Right cardiac atrium (tissue), 5 donors: ENCODE measurements at regions not wholly inside any gene's neighbourhood (a gene's known extent, or its start where the extent isn't known, plus 50 kb on each side); places are given as distances from the start of the nearest gene placed in this dataset.

Experiments
- ATAC-seq, 2 donors: fragments of 200-7000 bp; cut with Tn5 transposase; one replicate each; pipeline versions ENCODE4 v1.8.0 to v1.9.1; 2020; ENCODE audit warnings: moderate library complexity in 2 of 2, mild to moderate bottlenecking in 1 of 2
- DNase-seq, 3 donors: peaks; one replicate each; pipeline ENCODE4 v3.0.0-alpha.2; 2020
- H3K27ac ChIP-seq: one replicate; pipeline ENCODE4 v1.5.1; 2013; ENCODE audit warnings: mild to moderate bottlenecking, low read length, control low read depth, moderate library complexity
- H3K27me3 ChIP-seq: one replicate; pipeline ENCODE4 v1.6.1; 2013; ENCODE audit not compliant: control insufficient read depth, insufficient read depth
- H3K4me1 ChIP-seq: one replicate; pipeline ENCODE4 v1.6.1; 2013; ENCODE audit warnings: low read length; ENCODE audit not compliant: control insufficient read depth, insufficient read depth
- H3K4me3 ChIP-seq: one replicate; pipeline ENCODE4 v1.5.1; 2013; ENCODE audit warnings: low read length, control low read depth
- H3K9me3 ChIP-seq: one replicate; pipeline ENCODE4 v1.6.1; 2013; ENCODE audit warnings: low read length; ENCODE audit not compliant: control insufficient read depth
- WGBS: extraction: QIAGEN DNeasy Blood & Tissue Kit; methylation state at CpG from one replicate; pipeline ENCODE4 v1.1.7; 2013; 5-methylcytosine and 5-hydroxymethylcytosine counted together
- intact Hi-C, 4 donors: fragments of 100-400 bp; cut with DNase I; formaldehyde crosslinking; loops; one replicate each; pipeline versions ENCODE4 v1.11.0 to v1.14.0; 2022 to 2023
- donor health status: healthy with polysubstance abuse.
- donor health status: DM: no; HTN: yes; CAD: no.
- donor health status: DM: no; HTN: no; CAD: no.
- donor health status: DM: no; HTN: yes; CAD: no; lungs with severe emphysema.
- donor health status: DM: yes; HTN: yes; CAD: no.

DNA sequence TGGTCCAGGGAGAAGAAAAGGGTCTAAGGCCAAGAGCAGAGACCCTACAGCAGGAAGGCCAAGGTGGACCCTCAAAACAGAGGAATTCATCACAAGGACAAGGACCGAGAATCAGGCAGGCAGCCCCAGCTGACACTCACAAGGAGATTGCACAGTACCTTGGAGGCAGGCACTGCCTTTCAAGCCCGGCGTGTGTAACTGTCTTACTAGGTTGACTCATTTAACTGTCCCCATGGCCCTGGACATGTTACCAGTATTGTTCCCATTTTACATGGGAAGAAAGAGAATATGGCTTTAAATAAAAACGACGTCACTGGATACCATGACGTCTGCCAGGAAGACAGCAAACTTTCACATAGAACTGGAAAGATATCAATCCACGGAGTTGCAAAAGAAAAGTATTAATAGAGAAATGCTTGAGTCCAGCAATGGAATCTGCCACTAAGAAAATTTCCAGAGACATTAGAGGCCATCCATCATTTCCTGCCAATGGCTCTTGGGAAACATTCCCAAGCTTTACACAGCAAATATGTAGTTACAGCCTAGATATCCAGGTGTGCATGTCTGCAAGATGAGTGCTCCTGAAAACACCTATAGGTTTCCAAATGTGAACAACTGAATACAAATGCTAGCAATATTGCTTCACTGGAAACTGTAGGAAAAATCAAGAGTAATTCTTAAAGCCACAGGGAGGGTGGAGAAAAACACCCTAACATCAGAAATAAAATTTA, 111.5 kb upstream of the RPS6KA2 start:
- no peak overlapping the region for H3K27ac ChIP-seq
- 72% methylated on average over 7 of the region's 7 CpGs for WGBS
- no peaks in the 10 kb centered on the region for H3K27me3 ChIP-seq
- ATAC-seq = no peak
- intact Hi-C loops = no loop called here
- DNase-seq = no peak
- H3K4me1 ChIP-seq = no peaks in the 10 kb centered on the region
- H3K4me3 ChIP-seq = no peak overlapping the region
- H3K9me3 ChIP-seq = no peaks in the 10 kb centered on the region

DNA sequence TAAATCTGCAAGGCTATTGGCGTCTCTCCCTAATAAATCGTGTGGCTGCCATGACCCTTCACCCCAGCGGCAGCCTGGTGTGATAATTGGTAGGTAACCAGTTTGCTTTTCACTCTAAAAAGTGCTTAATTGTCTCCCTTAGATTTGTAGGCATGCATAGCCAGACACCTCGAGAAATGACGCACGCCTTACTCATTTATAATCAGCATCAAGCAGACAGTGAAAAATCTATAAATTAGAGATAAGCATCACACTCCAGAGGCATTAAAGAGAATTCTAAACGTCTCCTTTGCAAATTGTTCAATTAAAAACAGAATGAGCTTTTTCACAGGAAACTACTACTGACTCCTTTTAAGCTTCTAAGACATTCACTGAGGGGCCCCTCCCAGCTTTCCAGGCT, 110.2 kb upstream of the RPS6KA2 start:
- no peaks in the 10 kb centered on the region for H3K27me3 ChIP-seq
- intact Hi-C loops = no loop called here

DNA sequence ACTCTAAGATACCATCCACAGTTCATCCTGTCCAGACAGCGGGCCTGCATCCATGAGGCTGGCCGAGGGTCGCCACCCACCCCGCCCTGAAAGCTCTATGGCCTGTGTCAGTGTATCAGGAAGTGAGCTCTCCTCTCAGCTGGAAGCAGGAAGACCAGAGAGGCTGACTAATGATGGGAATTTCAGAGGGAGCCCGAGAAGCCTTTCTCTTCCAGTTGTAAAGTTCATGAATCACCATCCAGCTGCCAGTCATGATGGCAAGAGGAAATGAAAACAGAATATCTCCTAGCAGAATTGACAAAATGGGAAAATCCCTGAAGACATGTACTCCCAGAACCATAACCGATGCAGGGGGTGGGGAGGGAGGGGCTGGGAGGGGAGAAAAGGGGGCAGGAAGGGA, 109.6 kb upstream of the RPS6KA2 start:
- no peak overlapping the region for H3K27ac ChIP-seq
- H3K27me3 ChIP-seq = no peaks in the 10 kb centered on the region
- no peaks in the 10 kb centered on the region for H3K4me1 ChIP-seq
- H3K4me3 ChIP-seq = no peak overlapping the region
- ATAC-seq = peak in 1 of 2 donors; percentile 48
- 59% methylated on average over 6 of the region's 6 CpGs for WGBS
- no peak for DNase-seq
- no peaks in the 10 kb centered on the region for H3K9me3 ChIP-seq
- intact Hi-C loops = no loop called here

More for the DNA sequence above, 110.2 kb upstream of the RPS6KA2 start:
- DNase-seq = no peak
- Histone ChIP-seq H3K4me1 (no peaks in the 10 kb centered on the region), H3K4me3 (no peak overlapping the region), H3K27ac (no peak overlapping the region), H3K9me3 (no peaks in the 10 kb centered on the region)
- ATAC-seq = no peak
- WGBS = 74% methylated on average over 7 of the region's 7 CpGs

- DNase-seq (no peak), ATAC-seq (no peak)
- H3K4me3 ChIP-seq = no peak overlapping the region
- intact Hi-C loops = no loop called here
- H3K4me1 ChIP-seq = no peaks in the 10 kb centered on the region
- no peak overlapping the region for H3K27ac ChIP-seq
- 82% methylated on average over 4 of the region's 4 CpGs for WGBS
- H3K27me3 ChIP-seq = no peaks in the 10 kb centered on the region
- H3K9me3 ChIP-seq = no peaks in the 10 kb centered on the region
These were observed 106.8 kb upstream of the RPS6KA2 start for GRCh38 chr6:166733900-166734299.

DNA sequence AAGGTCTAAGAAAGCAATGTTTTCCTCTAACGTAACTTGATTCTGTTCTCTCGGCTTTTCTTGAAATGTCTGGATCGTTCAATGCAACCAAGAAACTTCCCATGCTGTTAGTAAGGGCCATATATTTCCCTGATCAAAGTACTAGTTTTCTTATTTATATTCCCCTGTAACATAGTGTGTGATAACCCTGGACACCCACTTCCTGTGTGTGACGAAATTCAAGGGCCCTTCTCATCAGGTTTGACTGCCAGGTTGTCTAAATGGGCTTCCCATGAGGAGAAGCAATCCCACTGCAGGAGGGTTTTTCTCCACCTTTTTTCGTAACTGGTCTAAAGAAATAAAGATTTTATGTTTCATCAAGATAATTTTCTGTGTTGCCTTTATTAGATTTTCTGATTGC, 102.6 kb upstream of the RPS6KA2 start:
- ATAC-seq = no peak
- Histone ChIP-seq H3K4me3 (no peak overlapping the region), H3K9me3 (no peaks in the 10 kb centered on the region), H3K27me3 (no peaks in the 10 kb centered on the region), H3K4me1 (no peaks in the 10 kb centered on the region), H3K27ac (no peak overlapping the region)
- intact Hi-C loops = no loop called here
- 73% methylated on average over 5 of the region's 5 CpGs for WGBS
- DNase-seq = no peak

GRCh38 chr6:166728884-166729530, 102.0 kb upstream of the RPS6KA2 start:
- intact Hi-C loops = no loop called here

DNA sequence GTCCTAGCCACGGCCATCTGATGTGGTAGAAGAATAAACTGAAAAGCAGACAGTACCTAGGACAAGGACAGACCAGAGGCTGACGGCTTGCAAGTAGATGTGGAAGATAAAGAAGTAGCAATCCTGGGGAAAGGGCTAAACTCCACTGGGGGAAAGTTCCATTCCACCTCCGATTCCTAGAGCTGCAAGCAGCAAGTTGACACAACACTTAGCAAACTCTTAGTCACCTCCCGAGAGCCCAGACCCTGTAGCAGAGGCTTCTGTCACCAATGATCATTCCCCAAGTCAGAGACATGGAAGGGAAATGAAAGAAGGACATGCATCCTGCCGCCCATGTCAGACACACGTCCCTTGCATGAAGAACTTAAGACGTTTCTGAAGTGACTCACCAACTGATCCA, 99.2 kb upstream of the RPS6KA2 start:
- Histone ChIP-seq H3K9me3 (no peaks in the 10 kb centered on the region), H3K4me1 (no peaks in the 10 kb centered on the region), H3K27ac (no peak overlapping the region), H3K27me3 (no peaks in the 10 kb centered on the region), H3K4me3 (no peak overlapping the region)
- intact Hi-C loops = no loop called here
- ATAC-seq (no peak), DNase-seq (no peak)
- WGBS = 68% methylated on average over 7 of the region's 7 CpGs

More at GRCh38 chr6:166728884-166729530, 102.0 kb upstream of the RPS6KA2 start:
- no peak overlapping the region for H3K4me3 ChIP-seq
- no peaks in the 10 kb centered on the region for H3K27me3 ChIP-seq
- DNase-seq (no peak), ATAC-seq (peak in 1 of 2 donors; percentile 43)
- 72% methylated on average over 7 of the region's 7 CpGs for WGBS
- H3K4me1 ChIP-seq = no peaks in the 10 kb centered on the region
- no peaks in the 10 kb centered on the region for H3K9me3 ChIP-seq
- H3K27ac ChIP-seq = no peak overlapping the region

GRCh38 chr6:166725571-166725970, 98.5 kb upstream of the RPS6KA2 start:
- 93% methylated on average over 15 of the region's 15 CpGs for WGBS
- H3K4me3 ChIP-seq = no peak overlapping the region
- H3K27ac ChIP-seq = no peak overlapping the region
- H3K27me3 ChIP-seq = no peaks in the 10 kb centered on the region
- intact Hi-C loops = no loop called here
- DNase-seq (no peak), ATAC-seq (no peak)
- H3K9me3 ChIP-seq = no peaks in the 10 kb centered on the region
- H3K4me1 ChIP-seq = peaks cover 2% of the 10 kb centered on the region

DNA sequence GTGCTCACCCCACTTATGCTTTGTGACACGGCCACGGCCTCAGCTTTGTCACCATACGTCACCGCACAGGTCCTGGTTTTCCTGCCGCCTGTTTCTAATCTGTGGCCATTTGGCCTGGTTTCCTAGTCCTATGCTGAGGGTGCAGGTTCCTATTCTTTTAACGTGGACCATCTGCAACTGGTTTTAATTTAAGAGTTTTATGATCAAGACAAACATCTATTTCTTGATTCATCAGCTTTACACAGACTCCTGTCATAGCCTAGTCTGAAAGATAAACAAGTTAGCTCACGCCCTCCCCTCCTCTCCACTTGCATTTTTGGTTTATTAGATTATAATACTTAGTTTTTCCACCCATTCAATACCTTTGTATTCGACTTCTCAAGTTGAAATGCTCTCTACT, 97.5 kb upstream of the RPS6KA2 start:
- 81% methylated on average over 8 of the region's 8 CpGs for WGBS
- Histone ChIP-seq H3K9me3 (no peaks in the 10 kb centered on the region), H3K27me3 (no peaks in the 10 kb centered on the region), H3K27ac (no peak overlapping the region), H3K4me1 (peaks cover 2% of the 10 kb centered on the region), H3K4me3 (no peak overlapping the region)
- ATAC-seq (no peak), DNase-seq (no peak)
- intact Hi-C loops = no loop called here

DNA sequence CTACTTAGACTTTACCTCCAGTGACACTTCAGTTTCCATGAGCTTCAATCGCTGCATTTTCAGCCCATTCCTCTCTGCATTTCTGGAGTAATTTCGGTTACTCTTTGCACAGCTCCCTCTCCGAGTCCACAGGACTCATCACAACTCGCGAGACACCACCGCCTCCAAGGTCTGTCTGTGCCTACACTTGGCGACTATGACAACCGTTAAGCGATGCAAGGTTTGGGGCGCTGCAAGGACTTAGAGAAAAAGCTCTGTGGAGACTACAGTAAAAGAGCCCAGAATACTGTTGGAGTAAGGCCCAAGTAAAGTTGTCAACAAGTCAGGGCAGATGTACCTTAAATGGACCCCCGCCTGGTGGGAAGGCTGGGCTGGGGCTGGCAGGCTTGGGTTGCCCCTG, 95.7 kb upstream of the RPS6KA2 start:
- no peak overlapping the region for H3K27ac ChIP-seq
- ATAC-seq = no peak
- intact Hi-C loops = no loop called here
- DNase-seq = no peak
- 97% methylated on average over 11 of the region's 11 CpGs for WGBS
- no peak overlapping the region for H3K4me3 ChIP-seq
- H3K4me1 ChIP-seq = peaks cover 2% of the 10 kb centered on the region
- H3K27me3 ChIP-seq = no peaks in the 10 kb centered on the region
- no peaks in the 10 kb centered on the region for H3K9me3 ChIP-seq

GRCh38 chr6:166721576-166721975, 94.5 kb upstream of the RPS6KA2 start:
- peak in 1 of 2 donors; percentile 59 for ATAC-seq
- H3K27ac ChIP-seq = no peak overlapping the region
- H3K4me1 ChIP-seq = peaks cover 4% of the 10 kb centered on the region
- intact Hi-C loops = no loop called here
- H3K4me3 ChIP-seq = no peak overlapping the region
- H3K9me3 ChIP-seq = no peaks in the 10 kb centered on the region
- no peaks in the 10 kb centered on the region for H3K27me3 ChIP-seq
- 70% methylated on average over 17 of the region's 17 CpGs for WGBS
- DNase-seq = peak in 1 of 3 donors; percentile 60
